HepG2 (cell line): ENCODE measurements at regions not wholly inside any gene's neighbourhood (a gene's known extent, or its start where the extent isn't known, plus 50 kb on each side); places are given as distances from the start of the nearest gene placed in this dataset.
A peak's percentile ranks its signal among the peaks of the same experiment; 100 is the strongest.

Experiments used
- CBFB ChIP-seq: sonication (generic); formaldehyde crosslinking; IDR thresholded peaks from 2 replicates; pipeline ENCODE4 v1.4.0; 2020; ENCODE audit warnings: missing genetic modification reagents
- CEBPB ChIP-seq: IDR thresholded peaks from 2 replicates; pipeline ENCODE4 v1.6.1; 2011; ENCODE audit warnings: low read depth, low read length, improper control_type of control experiment, borderline replicate concordance
- LBX2 ChIP-seq: sonication (generic); formaldehyde crosslinking; IDR thresholded peaks from 2 replicates; pipeline ENCODE4 v1.5.0; 2020; ENCODE audit warnings: missing genetic modification reagents, mild to moderate bottlenecking, borderline replicate concordance
- MEF2D ChIP-seq: sonication (generic); formaldehyde crosslinking; IDR thresholded peaks from 2 replicates; pipeline ENCODE4 v1.5.1; 2020; ENCODE audit warnings: mild to moderate bottlenecking, missing genetic modification reagents
- MNT ChIP-seq: fragments of 450-650 bp; IDR thresholded peaks from 2 replicates; pipeline ENCODE4 v1.6.1; 2016
- SOX5 ChIP-seq: IDR thresholded peaks from 2 replicates; pipeline ENCODE4 v1.6.1; 2016; ENCODE audit warnings: borderline replicate concordance
- TFAP4 ChIP-seq: sonication (generic); IDR thresholded peaks from 2 replicates; pipeline ENCODE4 v1.6.1; 2016; ENCODE audit warnings: low read depth, borderline replicate concordance
- TOPORS ChIP-seq: sonication (generic); formaldehyde crosslinking; IDR thresholded peaks from 2 replicates; pipeline ENCODE4 v1.8.0; 2023; ENCODE audit warnings: mild to moderate bottlenecking, missing genetic modification reagents
- ZBTB3 ChIP-seq: sonication (generic); formaldehyde crosslinking; IDR thresholded peaks from 2 replicates; pipeline ENCODE4 v1.4.0; 2020; ENCODE audit warnings: low read depth, mild to moderate bottlenecking, moderate library complexity, missing genetic modification reagents, borderline replicate concordance
- ZBTB39 ChIP-seq: sonication (generic); formaldehyde crosslinking; IDR thresholded peaks from 2 replicates; pipeline ENCODE4 v1.5.0; 2020; ENCODE audit warnings: missing genetic modification reagents
- ZBTB46 ChIP-seq: sonication (generic); formaldehyde crosslinking; IDR thresholded peaks from 2 replicates; pipeline ENCODE4 v1.4.0; 2020; ENCODE audit warnings: mild to moderate bottlenecking, missing genetic modification reagents, borderline replicate concordance
- ZFP62 ChIP-seq: sonication (generic); formaldehyde crosslinking; IDR thresholded peaks from 2 replicates; pipeline ENCODE4 v1.4.0; 2020; ENCODE audit warnings: missing genetic modification reagents
- ZNF142 ChIP-seq: sonication (generic); formaldehyde crosslinking; IDR thresholded peaks from 2 replicates; pipeline ENCODE4 v1.4.0; 2020; ENCODE audit warnings: missing genetic modification reagents
- ZNF3 ChIP-seq: IDR thresholded peaks from 2 replicates; pipeline ENCODE4 v1.7.0; 2017; ENCODE audit warnings: inconsistent platforms
- ZNF337 ChIP-seq: sonication (generic); formaldehyde crosslinking; IDR thresholded peaks from 2 replicates; pipeline ENCODE4 v1.5.1; 2020; ENCODE audit warnings: missing genetic modification reagents, low read depth, mild to moderate bottlenecking, borderline replicate concordance
- ZNF644 ChIP-seq: IDR thresholded peaks from 2 replicates; pipeline ENCODE4 v1.6.1; 2016; ENCODE audit warnings: low read depth

GRCh38 chr4:138673053-138673452 is 342.5 kb upstream of the NOCT start (continued):
- TF ChIP-seq ZBTB46 (no peak), TFAP4 (no peak), ZNF644 (CRISPR knock-in tag) (no peak), ZNF142 (CRISPR knock-in tag) (no peak), ZNF337 (CRISPR knock-in tag) (no peak), LBX2 (CRISPR knock-in tag) (no peak), MEF2D (CRISPR knock-in tag) (peak; percentile 77), TOPORS (CRISPR knock-in tag) (0 out of 2 replicates have a peak, but pooled peaks have one; percentile 22), ZNF3 (CRISPR knock-in tag) (no peak), ZFP62 (CRISPR knock-in tag) (no peak), SOX5 (CRISPR knock-in tag) (no peak), CBFB (no peak), ZBTB39 (CRISPR knock-in tag) (no peak), CEBPB (no peak), ZBTB3 (CRISPR knock-in tag) (no peak), MNT (no peak)
